DND-41 (cell line): ENCODE measurements at regions not wholly inside any gene's neighbourhood (a gene's known extent, or its start where the extent isn't known, plus 50 kb on each side); places are given as distances from the start of the nearest gene placed in this dataset.

Source experiments
- CTCF ChIP-seq: IDR thresholded peaks from 2 replicates; pipeline ENCODE4 v1.5.1; 2012; ENCODE audit warnings: borderline replicate concordance, low read length, moderate library complexity, mild to moderate bottlenecking; ENCODE audit not compliant: poor library complexity, severe bottlenecking; ENCODE audit errors: extremely low read depth
- EZH2 ChIP-seq: IDR thresholded peaks from 3 replicates; pipeline ENCODE4 v1.6.1; 2012; ENCODE audit warnings: borderline replicate concordance, low read depth, mild to moderate bottlenecking, moderate library complexity, low read length, inconsistent platforms; ENCODE audit not compliant: severe bottlenecking

GRCh38 chr13:60981407-60981806 is 434.2 kb downstream of the PCDH20 start:
- no peak for TF ChIP-seq CTCF
- no peak for TF ChIP-seq EZH2
